GM04503 (cell line): ENCODE measurements at regions not wholly inside any gene's neighbourhood (a gene's known extent, or its start where the extent isn't known, plus 50 kb on each side); places are given as distances from the start of the nearest gene placed in this dataset.

Experiments
- DNase-seq: peaks from one replicate; pipeline ENCODE4 v3.0.0-alpha.2; 2012; ENCODE audit warnings: low read depth

- no peak for DNase-seq
Measured at GRCh38 chr9:121601194-121601593, 50.2 kb upstream of the DAB2IP start.
